ENCODE measurements at regions not wholly inside any gene's neighbourhood (a gene's known extent, or its start where the extent isn't known, plus 50 kb on each side); places are given as distances from the start of the nearest gene placed in this dataset.

DNA sequence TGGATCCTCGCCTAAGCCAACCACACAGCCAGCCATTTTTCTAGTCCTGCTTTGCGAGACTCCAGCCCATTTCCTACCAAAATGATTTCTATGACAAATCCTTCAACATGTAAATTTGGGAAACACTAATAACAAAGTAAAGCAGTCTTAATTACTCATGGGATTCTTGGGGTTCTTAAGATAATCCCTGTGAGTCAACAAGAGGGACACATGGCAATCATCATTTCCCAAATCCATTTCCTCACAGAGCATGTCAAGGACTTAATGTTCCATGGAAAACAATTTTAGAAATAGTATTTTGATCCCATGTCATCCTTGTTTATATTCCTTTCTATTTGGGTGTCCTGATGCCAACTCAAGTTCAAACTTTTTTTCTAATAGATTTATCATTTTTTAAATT lies 322.7 kb upstream of the NOX3 start (continued):
- TF ChIP-seq, protein P1, sequence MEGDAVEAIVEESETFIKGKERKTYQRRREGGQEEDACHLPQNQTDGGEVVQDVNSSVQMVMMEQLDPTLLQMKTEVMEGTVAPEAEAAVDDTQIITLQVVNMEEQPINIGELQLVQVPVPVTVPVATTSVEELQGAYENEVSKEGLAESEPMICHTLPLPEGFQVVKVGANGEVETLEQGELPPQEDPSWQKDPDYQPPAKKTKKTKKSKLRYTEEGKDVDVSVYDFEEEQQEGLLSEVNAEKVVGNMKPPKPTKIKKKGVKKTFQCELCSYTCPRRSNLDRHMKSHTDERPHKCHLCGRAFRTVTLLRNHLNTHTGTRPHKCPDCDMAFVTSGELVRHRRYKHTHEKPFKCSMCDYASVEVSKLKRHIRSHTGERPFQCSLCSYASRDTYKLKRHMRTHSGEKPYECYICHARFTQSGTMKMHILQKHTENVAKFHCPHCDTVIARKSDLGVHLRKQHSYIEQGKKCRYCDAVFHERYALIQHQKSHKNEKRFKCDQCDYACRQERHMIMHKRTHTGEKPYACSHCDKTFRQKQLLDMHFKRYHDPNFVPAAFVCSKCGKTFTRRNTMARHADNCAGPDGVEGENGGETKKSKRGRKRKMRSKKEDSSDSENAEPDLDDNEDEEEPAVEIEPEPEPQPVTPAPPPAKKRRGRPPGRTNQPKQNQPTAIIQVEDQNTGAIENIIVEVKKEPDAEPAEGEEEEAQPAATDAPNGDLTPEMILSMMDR (conservative IDR thresholded peaks at IDR 0.05; ENCODE audit: low read depth in 2 of 2): no peak
- TF ChIP-seq EZH2phosphoT487 (IDR thresholded peaks at IDR 0.05; ENCODE audit: unreplicated experiment) (no peak), STAT1 (IDR thresholded peaks at IDR 0.05; ENCODE audit: unreplicated experiment) (no peak), EZH2 (IDR thresholded peaks at IDR 0.05; ENCODE audit: low read depth, unreplicated experiment) (no peak), CREB1 (CRISPR knock-in tag; IDR thresholded peaks at IDR 0.05; ENCODE audit: low read depth) (no peak), ZNF331 (CRISPR knock-in tag; IDR thresholded peaks at IDR 0.05; ENCODE audit: low read depth) (no peak), JUNB (IDR thresholded peaks at IDR 0.05; ENCODE audit: unreplicated experiment) (no peak)
- TF ChIP-seq, protein P2, sequence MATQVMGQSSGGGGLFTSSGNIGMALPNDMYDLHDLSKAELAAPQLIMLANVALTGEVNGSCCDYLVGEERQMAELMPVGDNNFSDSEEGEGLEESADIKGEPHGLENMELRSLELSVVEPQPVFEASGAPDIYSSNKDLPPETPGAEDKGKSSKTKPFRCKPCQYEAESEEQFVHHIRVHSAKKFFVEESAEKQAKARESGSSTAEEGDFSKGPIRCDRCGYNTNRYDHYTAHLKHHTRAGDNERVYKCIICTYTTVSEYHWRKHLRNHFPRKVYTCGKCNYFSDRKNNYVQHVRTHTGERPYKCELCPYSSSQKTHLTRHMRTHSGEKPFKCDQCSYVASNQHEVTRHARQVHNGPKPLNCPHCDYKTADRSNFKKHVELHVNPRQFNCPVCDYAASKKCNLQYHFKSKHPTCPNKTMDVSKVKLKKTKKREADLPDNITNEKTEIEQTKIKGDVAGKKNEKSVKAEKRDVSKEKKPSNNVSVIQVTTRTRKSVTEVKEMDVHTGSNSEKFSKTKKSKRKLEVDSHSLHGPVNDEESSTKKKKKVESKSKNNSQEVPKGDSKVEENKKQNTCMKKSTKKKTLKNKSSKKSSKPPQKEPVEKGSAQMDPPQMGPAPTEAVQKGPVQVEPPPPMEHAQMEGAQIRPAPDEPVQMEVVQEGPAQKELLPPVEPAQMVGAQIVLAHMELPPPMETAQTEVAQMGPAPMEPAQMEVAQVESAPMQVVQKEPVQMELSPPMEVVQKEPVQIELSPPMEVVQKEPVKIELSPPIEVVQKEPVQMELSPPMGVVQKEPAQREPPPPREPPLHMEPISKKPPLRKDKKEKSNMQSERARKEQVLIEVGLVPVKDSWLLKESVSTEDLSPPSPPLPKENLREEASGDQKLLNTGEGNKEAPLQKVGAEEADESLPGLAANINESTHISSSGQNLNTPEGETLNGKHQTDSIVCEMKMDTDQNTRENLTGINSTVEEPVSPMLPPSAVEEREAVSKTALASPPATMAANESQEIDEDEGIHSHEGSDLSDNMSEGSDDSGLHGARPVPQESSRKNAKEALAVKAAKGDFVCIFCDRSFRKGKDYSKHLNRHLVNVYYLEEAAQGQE (IDR thresholded peaks at IDR 0.05; ENCODE audit: unreplicated experiment): no peak

DNA sequence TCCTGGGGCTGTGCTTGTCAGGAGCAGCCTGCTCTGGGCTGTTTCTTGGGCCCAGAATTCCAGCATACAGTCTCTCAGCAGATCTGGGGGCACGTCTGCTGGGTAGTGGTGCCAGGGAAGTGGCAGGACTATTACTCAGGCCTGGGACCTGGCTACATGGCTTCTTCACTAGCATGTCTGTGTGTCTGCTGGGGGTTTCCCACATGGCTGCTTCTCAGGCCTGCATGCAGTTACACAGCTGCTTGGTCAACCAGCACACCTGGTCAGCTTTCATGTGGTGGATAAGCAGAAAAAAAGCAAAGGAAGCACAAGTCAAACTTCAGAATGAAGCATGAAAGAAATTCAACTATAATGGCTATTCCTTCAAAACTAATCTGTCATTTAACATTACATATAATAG lies 316.2 kb upstream of the NOX3 start:
- no peaks in the 10 kb centered on the region for H3K4me1 Mint-ChIP-seq
- H3K4me3 Mint-ChIP-seq: no peak overlapping the region
- Histone ChIP-seq H3K4me2 (no peak overlapping the region), H3K36me3 (ENCODE audit: insufficient read depth) (0 out of 2 replicates have a peak, but pooled peaks cover 4% of the 10 kb centered on the region), H3K79me2 (replicated peaks; ENCODE audit: insufficient read depth) (no peaks in the 10 kb centered on the region), H3K27ac (ENCODE audit: low read depth) (no peak overlapping the region), H3K4me3 (no peak overlapping the region), H4K20me1 (replicated peaks; ENCODE audit: insufficient read depth) (no peaks in the 10 kb centered on the region), H3F3A (replicated peaks; ENCODE audit: low read depth) (no peaks in the 10 kb centered on the region), H2AFZ (no peak overlapping the region), H3K4me1 (ENCODE audit: insufficient read depth) (no peaks in the 10 kb centered on the region), H3K27me3 (ENCODE audit: insufficient read depth) (no peaks in the 10 kb centered on the region), H3K9me2 (ENCODE audit: insufficient read depth) (no peaks in the 10 kb centered on the region)
- no peaks in the 10 kb centered on the region for H3K27me3 Mint-ChIP-seq (ENCODE audit: insufficient read depth, low read depth, poor library complexity)
- peaks cover 11% of the 10 kb centered on the region; the same call in 2 of the 3 replicates for H3K9me3 Mint-ChIP-seq
- no peak for ATAC-seq
- H3K27ac Mint-ChIP-seq: no peak overlapping the region
- DNase-seq (ENCODE audit: low spot score): no peak
- no peaks in the 10 kb centered on the region; the same call in 2 of the 3 replicates for H3K36me3 Mint-ChIP-seq (ENCODE audit: low read depth)
- TF ChIP-seq ZNF331 (CRISPR knock-in tag; IDR thresholded peaks at IDR 0.05; ENCODE audit: low read depth): no peak
- TF ChIP-seq, protein P2 (IDR thresholded peaks at IDR 0.05; ENCODE audit: unreplicated experiment): no peak
- TF ChIP-seq EZH2phosphoT487 (IDR thresholded peaks at IDR 0.05; ENCODE audit: unreplicated experiment): no peak
- TF ChIP-seq NANOG (IDR thresholded peaks at IDR 0.05; ENCODE audit: borderline replicate concordance): no peak
- TF ChIP-seq EZH2 (IDR thresholded peaks at IDR 0.05; ENCODE audit: low read depth, unreplicated experiment): no peak
- TF ChIP-seq STAT1 (IDR thresholded peaks at IDR 0.05; ENCODE audit: unreplicated experiment): no peak
- TF ChIP-seq, protein P1 (conservative IDR thresholded peaks at IDR 0.05; ENCODE audit: low read depth in 2 of 2): no peak
- no peak for TF ChIP-seq POLR2AphosphoS5 (IDR thresholded peaks at IDR 0.05; ENCODE audit: low read depth)
- TF ChIP-seq CREB1 (CRISPR knock-in tag; IDR thresholded peaks at IDR 0.05; ENCODE audit: low read depth): no peak
- TF ChIP-seq ZNF114 (CRISPR knock-in tag; IDR thresholded peaks at IDR 0.05): no peak

Measured in GM23338 (cell line).